ENCODE measurements at regions not wholly inside any gene's neighbourhood (a gene's known extent, or its start where the extent isn't known, plus 50 kb on each side); places are given as distances from the start of the nearest gene placed in this dataset.

DNA sequence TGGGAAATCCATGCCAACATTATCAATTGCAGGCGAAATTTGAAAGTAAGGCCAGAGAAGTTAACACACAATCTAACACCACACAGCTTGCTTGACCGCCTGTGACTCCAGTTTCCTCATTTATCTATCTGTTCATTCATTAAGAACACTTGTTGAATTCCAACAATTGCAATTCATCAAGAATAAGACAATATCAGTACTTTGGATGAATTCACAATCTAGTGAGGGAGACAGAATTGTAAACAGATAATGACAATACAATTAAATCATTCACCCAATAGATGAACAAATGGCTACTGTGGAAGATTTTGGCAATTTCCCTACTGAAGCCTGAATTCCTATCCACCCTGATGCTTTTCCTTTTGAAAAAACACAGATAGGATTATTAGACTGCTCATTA is 181.6 kb downstream of the TRIM36 start:
- Mint-ChIP-seq H3K36me3 (no peaks in the 10 kb centered on the region), H3K4me3 (no peak overlapping the region), H3K9me3 (peaks cover 15% of the 10 kb centered on the region), H3K27me3 (ENCODE audit: low read depth) (no peaks in the 10 kb centered on the region; the same call in 1 of the 2 replicates), H3K27ac (no peak overlapping the region), H3K4me1 (peaks cover 12% of the 10 kb centered on the region)
- ChIA-PET CTCF (no interaction called here), POLR2A (no interaction called here)
- ATAC-seq (no peak), DNase-seq (ENCODE audit: low spot score) (no peak)
- TF ChIP-seq NR1H2 (CRISPR knock-in tag; IDR thresholded peaks at IDR 0.05): no peak
- TF ChIP-seq SMAD4 (CRISPR knock-in tag; IDR thresholded peaks at IDR 0.05): no peak
- TF ChIP-seq FOXP1 (CRISPR knock-in tag; IDR thresholded peaks at IDR 0.05; ENCODE audit: borderline replicate concordance): no peak
- TF ChIP-seq, protein P1, sequence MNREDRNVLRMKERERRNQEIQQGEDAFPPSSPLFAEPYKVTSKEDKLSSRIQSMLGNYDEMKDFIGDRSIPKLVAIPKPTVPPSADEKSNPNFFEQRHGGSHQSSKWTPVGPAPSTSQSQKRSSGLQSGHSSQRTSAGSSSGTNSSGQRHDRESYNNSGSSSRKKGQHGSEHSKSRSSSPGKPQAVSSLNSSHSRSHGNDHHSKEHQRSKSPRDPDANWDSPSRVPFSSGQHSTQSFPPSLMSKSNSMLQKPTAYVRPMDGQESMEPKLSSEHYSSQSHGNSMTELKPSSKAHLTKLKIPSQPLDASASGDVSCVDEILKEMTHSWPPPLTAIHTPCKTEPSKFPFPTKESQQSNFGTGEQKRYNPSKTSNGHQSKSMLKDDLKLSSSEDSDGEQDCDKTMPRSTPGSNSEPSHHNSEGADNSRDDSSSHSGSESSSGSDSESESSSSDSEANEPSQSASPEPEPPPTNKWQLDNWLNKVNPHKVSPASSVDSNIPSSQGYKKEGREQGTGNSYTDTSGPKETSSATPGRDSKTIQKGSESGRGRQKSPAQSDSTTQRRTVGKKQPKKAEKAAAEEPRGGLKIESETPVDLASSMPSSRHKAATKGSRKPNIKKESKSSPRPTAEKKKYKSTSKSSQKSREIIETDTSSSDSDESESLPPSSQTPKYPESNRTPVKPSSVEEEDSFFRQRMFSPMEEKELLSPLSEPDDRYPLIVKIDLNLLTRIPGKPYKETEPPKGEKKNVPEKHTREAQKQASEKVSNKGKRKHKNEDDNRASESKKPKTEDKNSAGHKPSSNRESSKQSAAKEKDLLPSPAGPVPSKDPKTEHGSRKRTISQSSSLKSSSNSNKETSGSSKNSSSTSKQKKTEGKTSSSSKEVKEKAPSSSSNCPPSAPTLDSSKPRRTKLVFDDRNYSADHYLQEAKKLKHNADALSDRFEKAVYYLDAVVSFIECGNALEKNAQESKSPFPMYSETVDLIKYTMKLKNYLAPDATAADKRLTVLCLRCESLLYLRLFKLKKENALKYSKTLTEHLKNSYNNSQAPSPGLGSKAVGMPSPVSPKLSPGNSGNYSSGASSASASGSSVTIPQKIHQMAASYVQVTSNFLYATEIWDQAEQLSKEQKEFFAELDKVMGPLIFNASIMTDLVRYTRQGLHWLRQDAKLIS (CRISPR knock-in tag; IDR thresholded peaks at IDR 0.05; ENCODE audit: borderline replicate concordance): no peak
- TF ChIP-seq ETV6 (CRISPR knock-in tag; IDR thresholded peaks at IDR 0.05): no peak
- TF ChIP-seq, protein P2, sequence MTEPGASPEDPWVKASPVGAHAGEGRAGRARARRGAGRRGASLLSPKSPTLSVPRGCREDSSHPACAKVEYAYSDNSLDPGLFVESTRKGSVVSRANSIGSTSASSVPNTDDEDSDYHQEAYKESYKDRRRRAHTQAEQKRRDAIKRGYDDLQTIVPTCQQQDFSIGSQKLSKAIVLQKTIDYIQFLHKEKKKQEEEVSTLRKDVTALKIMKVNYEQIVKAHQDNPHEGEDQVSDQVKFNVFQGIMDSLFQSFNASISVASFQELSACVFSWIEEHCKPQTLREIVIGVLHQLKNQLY (CRISPR knock-in tag; IDR thresholded peaks at IDR 0.05): no peak
- no peak for TF ChIP-seq FOXJ3 (CRISPR knock-in tag; IDR thresholded peaks at IDR 0.05; ENCODE audit: borderline replicate concordance)
- TF ChIP-seq, protein P3, sequence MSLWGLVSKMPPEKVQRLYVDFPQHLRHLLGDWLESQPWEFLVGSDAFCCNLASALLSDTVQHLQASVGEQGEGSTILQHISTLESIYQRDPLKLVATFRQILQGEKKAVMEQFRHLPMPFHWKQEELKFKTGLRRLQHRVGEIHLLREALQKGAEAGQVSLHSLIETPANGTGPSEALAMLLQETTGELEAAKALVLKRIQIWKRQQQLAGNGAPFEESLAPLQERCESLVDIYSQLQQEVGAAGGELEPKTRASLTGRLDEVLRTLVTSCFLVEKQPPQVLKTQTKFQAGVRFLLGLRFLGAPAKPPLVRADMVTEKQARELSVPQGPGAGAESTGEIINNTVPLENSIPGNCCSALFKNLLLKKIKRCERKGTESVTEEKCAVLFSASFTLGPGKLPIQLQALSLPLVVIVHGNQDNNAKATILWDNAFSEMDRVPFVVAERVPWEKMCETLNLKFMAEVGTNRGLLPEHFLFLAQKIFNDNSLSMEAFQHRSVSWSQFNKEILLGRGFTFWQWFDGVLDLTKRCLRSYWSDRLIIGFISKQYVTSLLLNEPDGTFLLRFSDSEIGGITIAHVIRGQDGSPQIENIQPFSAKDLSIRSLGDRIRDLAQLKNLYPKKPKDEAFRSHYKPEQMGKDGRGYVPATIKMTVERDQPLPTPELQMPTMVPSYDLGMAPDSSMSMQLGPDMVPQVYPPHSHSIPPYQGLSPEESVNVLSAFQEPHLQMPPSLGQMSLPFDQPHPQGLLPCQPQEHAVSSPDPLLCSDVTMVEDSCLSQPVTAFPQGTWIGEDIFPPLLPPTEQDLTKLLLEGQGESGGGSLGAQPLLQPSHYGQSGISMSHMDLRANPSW (CRISPR knock-in tag; conservative IDR thresholded peaks at IDR 0.05; ENCODE audit: low read depth): no peak
- no peak for TF ChIP-seq HMGA2 (CRISPR knock-in tag; IDR thresholded peaks at IDR 0.05)
- no peak for TF ChIP-seq NFE2L1 (CRISPR knock-in tag; IDR thresholded peaks at IDR 0.05)
- no peak for TF ChIP-seq TCF7 (CRISPR knock-in tag; IDR thresholded peaks at IDR 0.05; ENCODE audit: low read depth)
- TF ChIP-seq, protein P4, sequence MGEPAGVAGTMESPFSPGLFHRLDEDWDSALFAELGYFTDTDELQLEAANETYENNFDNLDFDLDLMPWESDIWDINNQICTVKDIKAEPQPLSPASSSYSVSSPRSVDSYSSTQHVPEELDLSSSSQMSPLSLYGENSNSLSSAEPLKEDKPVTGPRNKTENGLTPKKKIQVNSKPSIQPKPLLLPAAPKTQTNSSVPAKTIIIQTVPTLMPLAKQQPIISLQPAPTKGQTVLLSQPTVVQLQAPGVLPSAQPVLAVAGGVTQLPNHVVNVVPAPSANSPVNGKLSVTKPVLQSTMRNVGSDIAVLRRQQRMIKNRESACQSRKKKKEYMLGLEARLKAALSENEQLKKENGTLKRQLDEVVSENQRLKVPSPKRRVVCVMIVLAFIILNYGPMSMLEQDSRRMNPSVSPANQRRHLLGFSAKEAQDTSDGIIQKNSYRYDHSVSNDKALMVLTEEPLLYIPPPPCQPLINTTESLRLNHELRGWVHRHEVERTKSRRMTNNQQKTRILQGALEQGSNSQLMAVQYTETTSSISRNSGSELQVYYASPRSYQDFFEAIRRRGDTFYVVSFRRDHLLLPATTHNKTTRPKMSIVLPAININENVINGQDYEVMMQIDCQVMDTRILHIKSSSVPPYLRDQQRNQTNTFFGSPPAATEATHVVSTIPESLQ (CRISPR knock-in tag; IDR thresholded peaks at IDR 0.05): no peak
- TF ChIP-seq, protein P5, sequence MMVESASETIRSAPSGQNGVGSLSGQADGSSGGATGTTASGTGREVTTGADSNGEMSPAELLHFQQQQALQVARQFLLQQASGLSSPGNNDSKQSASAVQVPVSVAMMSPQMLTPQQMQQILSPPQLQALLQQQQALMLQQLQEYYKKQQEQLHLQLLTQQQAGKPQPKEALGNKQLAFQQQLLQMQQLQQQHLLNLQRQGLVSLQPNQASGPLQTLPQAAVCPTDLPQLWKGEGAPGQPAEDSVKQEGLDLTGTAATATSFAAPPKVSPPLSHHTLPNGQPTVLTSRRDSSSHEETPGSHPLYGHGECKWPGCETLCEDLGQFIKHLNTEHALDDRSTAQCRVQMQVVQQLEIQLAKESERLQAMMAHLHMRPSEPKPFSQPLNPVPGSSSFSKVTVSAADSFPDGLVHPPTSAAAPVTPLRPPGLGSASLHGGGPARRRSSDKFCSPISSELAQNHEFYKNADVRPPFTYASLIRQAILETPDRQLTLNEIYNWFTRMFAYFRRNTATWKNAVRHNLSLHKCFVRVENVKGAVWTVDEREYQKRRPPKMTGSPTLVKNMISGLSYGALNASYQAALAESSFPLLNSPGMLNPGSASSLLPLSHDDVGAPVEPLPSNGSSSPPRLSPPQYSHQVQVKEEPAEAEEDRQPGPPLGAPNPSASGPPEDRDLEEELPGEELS (CRISPR knock-in tag; IDR thresholded peaks at IDR 0.05): no peak

DNA sequence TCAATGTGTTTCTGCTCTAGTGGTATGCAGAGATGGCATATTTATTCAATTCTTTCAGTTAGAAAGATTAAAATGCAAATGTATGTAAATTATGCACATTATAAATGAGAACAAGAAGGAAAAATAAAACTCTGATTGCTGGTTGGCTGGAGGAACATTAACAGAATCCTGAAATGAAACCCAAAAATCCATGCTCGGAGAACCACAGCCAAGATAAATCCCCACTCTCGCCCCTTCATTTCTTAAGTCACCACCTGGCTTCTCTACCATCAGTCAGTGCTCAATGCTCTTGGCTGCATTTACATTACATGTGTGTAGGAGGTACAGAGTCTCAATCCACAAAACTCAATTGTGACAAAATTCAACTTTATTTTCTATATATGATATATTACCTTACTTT is 184.9 kb downstream of the TRIM36 start:
- peaks cover 6% of the 10 kb centered on the region for H3K4me1 Mint-ChIP-seq
- ChIA-PET CTCF (no interaction called here), POLR2A (no interaction called here)
- peaks cover 12% of the 10 kb centered on the region for H3K9me3 Mint-ChIP-seq
- H3K27ac Mint-ChIP-seq: no peak overlapping the region
- H3K4me3 Mint-ChIP-seq: no peak overlapping the region
- H3K27me3 Mint-ChIP-seq (ENCODE audit: low read depth): no peaks in the 10 kb centered on the region
- H3K36me3 Mint-ChIP-seq: no peaks in the 10 kb centered on the region
- no peak for ATAC-seq
- no peak for DNase-seq (ENCODE audit: low spot score)
- TF ChIP-seq, protein P5 (CRISPR knock-in tag; IDR thresholded peaks at IDR 0.05): no peak
- TF ChIP-seq TP53 (CRISPR knock-in tag; IDR thresholded peaks at IDR 0.05): no peak
- TF ChIP-seq, protein P6, sequence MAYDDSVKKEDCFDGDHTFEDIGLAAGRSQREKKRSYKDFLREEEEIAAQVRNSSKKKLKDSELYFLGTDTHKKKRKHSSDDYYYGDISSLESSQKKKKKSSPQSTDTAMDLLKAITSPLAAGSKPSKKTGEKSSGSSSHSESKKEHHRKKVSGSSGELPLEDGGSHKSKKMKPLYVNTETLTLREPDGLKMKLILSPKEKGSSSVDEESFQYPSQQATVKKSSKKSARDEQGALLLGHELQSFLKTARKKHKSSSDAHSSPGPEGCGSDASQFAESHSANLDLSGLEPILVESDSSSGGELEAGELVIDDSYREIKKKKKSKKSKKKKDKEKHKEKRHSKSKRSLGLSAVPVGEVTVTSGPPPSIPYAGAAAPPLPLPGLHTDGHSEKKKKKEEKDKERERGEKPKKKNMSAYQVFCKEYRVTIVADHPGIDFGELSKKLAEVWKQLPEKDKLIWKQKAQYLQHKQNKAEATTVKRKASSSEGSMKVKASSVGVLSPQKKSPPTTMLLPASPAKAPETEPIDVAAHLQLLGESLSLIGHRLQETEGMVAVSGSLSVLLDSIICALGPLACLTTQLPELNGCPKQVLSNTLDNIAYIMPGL (CRISPR knock-in tag; IDR thresholded peaks at IDR 0.05): no peak
- no peak for TF ChIP-seq PRRX2 (CRISPR knock-in tag; IDR thresholded peaks at IDR 0.05)
- no peak for TF ChIP-seq ESRRA (CRISPR knock-in tag; IDR thresholded peaks at IDR 0.05; ENCODE audit: borderline replicate concordance)
- no peak for TF ChIP-seq ZNF263 (CRISPR knock-in tag; IDR thresholded peaks at IDR 0.05; ENCODE audit: low read depth)
- no peak for TF ChIP-seq CREB1 (CRISPR knock-in tag; IDR thresholded peaks at IDR 0.05)
- no peak for TF ChIP-seq CBFB (CRISPR knock-in tag; IDR thresholded peaks at IDR 0.05; ENCODE audit: low read depth)
